RWPE2 (cell line): ENCODE measurements at regions not wholly inside any gene's neighbourhood (a gene's known extent, or its start where the extent isn't known, plus 50 kb on each side); places are given as distances from the start of the nearest gene placed in this dataset.

ENCODE experiments used
- ATAC-seq: fragments of 200-7000 bp; cut with Tn5 transposase; 3 replicates; pipeline ENCODE4 v1.9.1; 2021; ENCODE audit warnings: low read depth
- DNase-seq: peaks from one replicate; pipeline ENCODE4 v3.0.0-alpha.2; 2020; ENCODE audit warnings: low spot score
- H3K27ac ChIP-seq: fragments of 450-650 bp; 2 replicates; pipeline ENCODE4 v1.5.1; 2017; ENCODE audit warnings: mild to moderate bottlenecking; ENCODE audit not compliant: poor library complexity, severe bottlenecking
- H3K27me3 ChIP-seq: fragments of 250-450 bp; sonication (Bioruptor Pico); 2 replicates; pipeline ENCODE4 v1.5.1; 2021; ENCODE audit warnings: mild to moderate bottlenecking, moderate library complexity; ENCODE audit not compliant: insufficient read depth, poor library complexity, severe bottlenecking
- H3K36me3 ChIP-seq: fragments of 250-450 bp; sonication (Bioruptor Pico); 2 replicates; pipeline ENCODE4 v1.5.1; 2020; ENCODE audit warnings: low read depth, mild to moderate bottlenecking, moderate library complexity
- H3K4me1 ChIP-seq: fragments of 250-450 bp; sonication (Bioruptor Pico); 2 replicates; pipeline ENCODE4 v1.5.1; 2021; ENCODE audit warnings: mild to moderate bottlenecking, moderate library complexity; ENCODE audit not compliant: insufficient read depth, poor library complexity, severe bottlenecking
- H3K4me3 ChIP-seq: fragments of 250-450 bp; sonication (Bioruptor Pico); 2 replicates; pipeline ENCODE4 v1.5.1; 2021; ENCODE audit warnings: mild to moderate bottlenecking, moderate library complexity; ENCODE audit not compliant: severe bottlenecking
- H3K9me3 ChIP-seq: fragments of 250-450 bp; sonication (Bioruptor Pico); 2 replicates; pipeline ENCODE4 v1.5.1; 2021; ENCODE audit warnings: mild to moderate bottlenecking, moderate library complexity; ENCODE audit not compliant: severe bottlenecking
- TF ChIP-seq, protein P1 (sequence below): fragments of 450-650 bp; IDR thresholded peaks from one replicate; pipeline ENCODE4 v1.5.1; 2017; ENCODE audit warnings: mild to moderate bottlenecking, moderate library complexity; ENCODE audit not compliant: poor library complexity, severe bottlenecking

DNA sequence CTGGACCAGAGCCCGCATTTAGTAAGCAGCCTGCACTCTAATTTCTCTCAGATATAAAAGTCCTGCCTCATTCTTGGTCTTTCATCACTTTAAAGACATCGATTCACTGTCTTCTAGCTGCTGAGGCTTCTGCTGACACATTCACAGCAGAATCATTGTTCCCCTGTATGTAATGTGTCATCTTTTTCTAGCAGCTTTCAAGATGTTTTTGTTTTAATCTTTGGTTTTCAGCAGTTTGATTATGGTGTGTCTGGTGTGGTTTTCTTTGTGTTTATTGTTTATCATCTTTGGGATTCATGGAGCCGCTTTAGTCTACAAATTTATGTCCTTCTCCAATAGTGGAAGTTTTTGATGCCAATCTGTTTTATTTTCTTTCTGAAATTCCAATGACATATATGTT is 157.3 kb upstream of the STMND1 start:
- H3K4me1 ChIP-seq: peaks cover 16% of the 10 kb centered on the region
- no peak overlapping the region for H3K27ac ChIP-seq
- no peaks in the 10 kb centered on the region for H3K36me3 ChIP-seq
- DNase-seq (no peak), ATAC-seq (no peak)
- H3K9me3 ChIP-seq: no peaks in the 10 kb centered on the region
- TF ChIP-seq, protein P1, sequence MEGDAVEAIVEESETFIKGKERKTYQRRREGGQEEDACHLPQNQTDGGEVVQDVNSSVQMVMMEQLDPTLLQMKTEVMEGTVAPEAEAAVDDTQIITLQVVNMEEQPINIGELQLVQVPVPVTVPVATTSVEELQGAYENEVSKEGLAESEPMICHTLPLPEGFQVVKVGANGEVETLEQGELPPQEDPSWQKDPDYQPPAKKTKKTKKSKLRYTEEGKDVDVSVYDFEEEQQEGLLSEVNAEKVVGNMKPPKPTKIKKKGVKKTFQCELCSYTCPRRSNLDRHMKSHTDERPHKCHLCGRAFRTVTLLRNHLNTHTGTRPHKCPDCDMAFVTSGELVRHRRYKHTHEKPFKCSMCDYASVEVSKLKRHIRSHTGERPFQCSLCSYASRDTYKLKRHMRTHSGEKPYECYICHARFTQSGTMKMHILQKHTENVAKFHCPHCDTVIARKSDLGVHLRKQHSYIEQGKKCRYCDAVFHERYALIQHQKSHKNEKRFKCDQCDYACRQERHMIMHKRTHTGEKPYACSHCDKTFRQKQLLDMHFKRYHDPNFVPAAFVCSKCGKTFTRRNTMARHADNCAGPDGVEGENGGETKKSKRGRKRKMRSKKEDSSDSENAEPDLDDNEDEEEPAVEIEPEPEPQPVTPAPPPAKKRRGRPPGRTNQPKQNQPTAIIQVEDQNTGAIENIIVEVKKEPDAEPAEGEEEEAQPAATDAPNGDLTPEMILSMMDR: no peak
- H3K4me3 ChIP-seq: no peak overlapping the region
- H3K27me3 ChIP-seq: no peaks in the 10 kb centered on the region

DNA sequence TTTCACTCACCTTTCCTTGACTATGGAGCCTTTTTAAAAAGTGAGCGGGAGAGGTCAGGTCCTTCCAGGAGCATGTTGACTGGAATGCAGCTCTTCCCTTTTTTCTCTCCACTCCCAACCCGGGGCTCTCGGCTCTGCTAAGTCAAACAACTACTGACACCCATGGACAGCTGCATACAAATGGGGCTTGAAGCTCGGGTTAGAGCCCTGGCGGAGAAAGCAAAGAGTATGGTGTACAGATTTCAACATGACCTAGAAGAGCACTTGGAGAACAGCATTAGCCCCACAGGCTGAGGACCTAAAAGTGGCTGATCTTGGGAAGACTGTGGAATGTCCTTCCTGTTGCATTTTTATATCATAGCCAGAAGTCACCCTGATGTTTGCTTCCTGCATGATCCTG is 162.0 kb upstream of the STMND1 start:
- Histone ChIP-seq H3K9me3 (no peaks in the 10 kb centered on the region), H3K27ac (no peak overlapping the region), H3K36me3 (no peaks in the 10 kb centered on the region), H3K4me3 (no peak overlapping the region), H3K4me1 (no peaks in the 10 kb centered on the region), H3K27me3 (no peaks in the 10 kb centered on the region)
- TF ChIP-seq, protein P1: no peak
- no peak for ATAC-seq
- DNase-seq: no peak

DNA sequence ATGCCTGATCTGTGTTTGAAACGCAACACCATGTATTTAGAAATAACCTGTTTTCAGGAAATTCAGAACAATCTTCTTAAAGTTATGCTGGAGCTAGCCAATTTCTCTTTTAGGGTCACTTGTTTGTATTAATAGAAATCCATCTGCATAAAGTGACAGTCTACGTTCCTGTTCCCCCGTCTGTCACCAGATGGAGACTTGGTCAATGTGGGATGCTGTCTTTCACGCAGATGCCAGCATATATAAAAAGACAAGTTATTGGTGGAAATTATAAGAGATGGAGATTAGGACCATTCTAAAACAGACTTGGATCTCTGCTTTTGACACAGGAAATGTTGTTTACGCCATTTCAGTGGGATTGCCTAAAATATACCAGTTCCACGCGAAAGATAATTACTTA is 162.5 kb upstream of the STMND1 start:
- no peaks in the 10 kb centered on the region for H3K36me3 ChIP-seq
- H3K9me3 ChIP-seq: no peaks in the 10 kb centered on the region
- no peak for DNase-seq
- no peaks in the 10 kb centered on the region for H3K27me3 ChIP-seq
- no peak overlapping the region for H3K4me3 ChIP-seq
- H3K4me1 ChIP-seq: no peaks in the 10 kb centered on the region
- no peak overlapping the region for H3K27ac ChIP-seq
- TF ChIP-seq, protein P1: no peak
- ATAC-seq: no peak

DNA sequence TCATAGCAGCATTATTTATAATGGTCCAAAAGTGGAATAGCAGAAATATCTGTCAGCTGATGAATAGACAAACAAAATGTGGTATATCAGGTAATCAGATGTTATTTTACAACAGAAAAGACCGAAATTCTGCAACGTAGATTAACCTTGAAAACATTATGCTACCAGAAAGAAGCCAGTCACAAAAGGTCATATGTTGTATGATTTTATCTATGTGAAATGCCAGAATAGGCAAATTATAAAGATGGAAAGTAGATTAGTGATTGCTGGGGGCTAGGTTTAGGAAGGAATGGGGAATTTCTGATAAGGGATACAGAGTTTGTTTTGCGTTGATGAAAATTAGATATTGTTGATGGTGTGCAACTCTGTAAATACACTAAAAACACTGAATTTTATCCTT is 165.0 kb upstream of the STMND1 start:
- Histone ChIP-seq H3K27me3 (no peaks in the 10 kb centered on the region), H3K27ac (no peak overlapping the region), H3K4me1 (no peaks in the 10 kb centered on the region), H3K4me3 (no peak overlapping the region), H3K9me3 (no peaks in the 10 kb centered on the region), H3K36me3 (no peaks in the 10 kb centered on the region)
- no peak for ATAC-seq
- no peak for DNase-seq
- TF ChIP-seq, protein P1: no peak

DNA sequence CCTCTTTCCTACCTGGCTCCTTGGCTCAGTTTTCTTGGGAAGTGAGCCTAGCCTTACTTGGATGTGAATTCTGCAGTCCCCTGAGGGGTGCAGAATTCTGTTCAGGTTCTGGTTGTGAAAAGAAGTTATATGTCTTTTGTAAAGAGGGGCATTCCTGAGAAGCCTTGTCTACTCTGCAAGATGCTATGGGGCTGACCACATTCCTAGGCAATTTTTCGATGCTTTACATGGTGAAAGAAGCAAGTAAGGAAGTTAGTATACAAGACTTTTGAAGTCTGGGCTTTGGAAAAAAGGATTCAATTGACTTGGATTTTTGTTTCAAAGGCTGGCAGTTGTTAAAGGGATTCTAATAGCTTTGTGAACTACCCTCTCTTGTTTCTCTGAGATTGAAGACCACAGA is 167.9 kb upstream of the STMND1 start:
- Histone ChIP-seq H3K27me3 (no peaks in the 10 kb centered on the region), H3K27ac (no peak overlapping the region), H3K4me1 (no peaks in the 10 kb centered on the region), H3K36me3 (no peaks in the 10 kb centered on the region), H3K9me3 (no peaks in the 10 kb centered on the region), H3K4me3 (no peak overlapping the region)
- ATAC-seq (no peak), DNase-seq (no peak)
- TF ChIP-seq, protein P1: no peak
